ENCODE measurements at regions not wholly inside any gene's neighbourhood (a gene's known extent, or its start where the extent isn't known, plus 50 kb on each side); places are given as distances from the start of the nearest gene placed in this dataset.

GRCh38 chr2:19559596-19560240 is 201.3 kb upstream of the OSR1 start:
- TF ChIP-seq EZH2 (IDR thresholded peaks at IDR 0.05; ENCODE audit: insufficient read depth, poor library complexity, severe bottlenecking), result no peak
- no peak for TF ChIP-seq EZH2phosphoT487 (IDR thresholded peaks at IDR 0.05; ENCODE audit: insufficient read depth, low read depth)
